NCI-H2171 (cell line): ENCODE measurements at regions not wholly inside any gene's neighbourhood (a gene's known extent, or its start where the extent isn't known, plus 50 kb on each side); places are given as distances from the start of the nearest gene placed in this dataset.

Source experiments
- DNase-seq: peaks from one replicate; lab custom pipeline; 2025; lab: John Stamatoyannopoulos, UW

DNA sequence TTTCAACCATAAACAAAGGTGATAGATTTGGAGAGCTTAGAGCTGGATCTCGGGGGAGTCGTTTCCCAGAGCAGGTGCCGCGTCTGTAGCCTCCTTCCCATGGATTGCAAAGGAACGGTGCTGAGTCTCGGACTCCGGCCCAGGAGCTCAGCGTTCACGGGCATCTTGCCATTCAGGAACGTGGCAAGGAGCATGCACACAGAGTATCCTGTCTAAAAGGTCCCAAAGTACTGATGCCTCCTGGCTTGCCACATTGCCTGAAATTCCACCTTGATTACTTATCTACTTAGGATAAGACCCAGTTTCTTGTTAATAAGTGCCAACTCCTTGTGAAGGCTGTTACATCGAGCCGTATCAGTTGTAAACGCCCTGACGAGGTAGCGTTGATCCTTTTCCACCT lies 197.8 kb upstream of the MYT1L start:
- no peak for DNase-seq

DNA sequence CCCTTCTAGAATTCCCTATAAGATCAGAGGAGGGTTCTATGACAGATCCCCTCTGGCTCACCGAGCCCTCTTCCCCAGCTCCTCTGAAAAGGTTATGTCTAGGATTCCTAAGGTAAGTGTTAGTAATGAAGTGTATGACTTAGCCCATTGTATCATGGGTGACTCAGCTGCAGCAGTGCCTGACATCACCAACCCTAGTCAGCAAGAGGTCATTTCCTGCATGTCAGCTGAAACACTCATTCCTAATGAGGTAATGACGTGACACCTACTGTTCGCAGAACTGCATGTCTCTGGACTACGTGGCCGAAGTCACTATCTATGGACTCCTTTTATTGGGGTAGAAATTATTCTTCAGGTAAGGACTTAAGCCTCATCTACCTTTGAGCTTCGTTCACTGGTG lies 196.1 kb upstream of the MYT1L start:
- DNase-seq = no peak

GRCh38 chr2:2524348-2524941 lies 193.4 kb upstream of the MYT1L start:
- no peak for DNase-seq

GRCh38 chr2:2523461-2524347 lies 192.6 kb upstream of the MYT1L start:
- DNase-seq = no peak

- DNase-seq = no peak
These were observed 189.3 kb upstream of the MYT1L start for GRCh38 chr2:2520401-2520811.

DNA sequence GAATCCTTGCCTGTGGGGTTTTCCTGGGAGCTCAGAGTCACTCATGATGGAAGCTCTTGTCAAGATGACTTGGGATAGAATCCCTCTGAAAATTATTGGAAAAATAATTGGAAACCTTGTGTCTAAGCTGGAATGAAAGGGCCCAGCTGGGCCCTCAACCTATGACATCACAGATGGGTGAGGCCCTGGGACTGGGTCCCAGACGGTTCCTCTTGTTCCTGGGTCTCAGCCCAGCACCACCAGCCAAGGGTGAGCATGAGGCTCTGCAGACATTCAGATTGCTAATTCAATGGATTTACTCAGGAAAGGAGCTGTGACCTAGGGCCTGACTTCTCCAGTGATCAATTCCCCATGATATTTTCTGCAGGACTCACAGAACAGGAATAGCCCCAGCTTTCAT lies 188.3 kb upstream of the MYT1L start:
- DNase-seq = no peak

DNA sequence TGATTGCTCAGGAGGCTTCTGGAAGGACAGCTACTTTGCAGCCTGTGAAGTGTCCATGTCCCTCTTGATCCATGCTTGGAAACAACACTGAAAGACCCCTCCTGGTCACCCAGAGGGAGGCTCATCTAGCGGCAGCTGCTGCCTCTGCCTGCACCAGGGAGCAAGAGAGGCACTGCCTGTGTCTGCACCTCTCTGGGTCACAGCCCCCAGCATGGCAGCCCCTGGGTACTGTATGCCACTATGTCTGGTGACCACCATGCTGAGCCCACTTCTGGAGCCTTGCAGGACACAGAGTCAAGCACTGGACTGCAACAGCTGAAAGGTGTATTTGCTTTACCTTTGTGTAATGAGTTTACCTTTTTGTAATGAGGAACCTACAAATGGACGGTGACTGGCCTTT lies 186.3 kb upstream of the MYT1L start:
- DNase-seq = no peak

DNA sequence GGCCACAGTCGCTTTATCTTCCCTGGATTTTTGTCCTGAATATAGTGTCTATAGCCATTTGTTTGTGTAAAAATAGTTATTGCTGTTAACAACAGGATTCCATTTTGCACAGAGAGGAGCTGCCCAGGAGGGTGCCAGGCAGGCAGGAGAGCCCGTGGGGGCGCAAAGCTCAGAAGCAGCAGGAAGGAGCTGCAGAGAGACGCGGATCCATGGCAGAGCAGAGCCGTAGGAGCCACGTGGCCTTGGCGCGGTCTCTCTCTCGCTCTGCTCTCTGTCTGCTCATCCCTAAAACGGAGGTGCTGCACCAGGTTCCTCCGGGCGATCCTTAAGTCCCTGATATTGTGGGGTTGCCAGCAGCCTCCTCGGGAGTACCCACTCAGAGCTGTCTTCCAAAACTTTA lies 185.3 kb upstream of the MYT1L start:
- no peak for DNase-seq

DNA sequence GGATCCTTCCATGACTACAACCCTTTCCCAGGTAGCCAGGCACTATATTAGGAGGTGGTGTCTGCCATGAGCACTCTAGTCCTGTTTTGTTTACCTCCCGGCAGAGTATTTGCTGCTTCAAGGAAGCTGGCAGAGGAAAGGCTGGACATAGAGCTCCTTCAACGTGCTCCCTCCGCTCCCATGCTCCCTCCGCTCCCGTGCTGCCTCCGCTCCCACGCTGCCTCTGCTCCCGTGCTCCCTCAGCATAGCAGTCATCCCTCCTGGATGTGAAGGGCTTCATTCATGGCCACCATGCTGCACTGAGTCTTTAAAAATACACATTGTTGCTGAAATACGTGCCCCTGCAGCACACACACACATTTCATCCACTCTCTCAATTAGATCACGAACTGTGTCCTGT lies 181.9 kb upstream of the MYT1L start:
- no peak for DNase-seq

GRCh38 chr2:2507417-2507997 lies 176.4 kb upstream of the MYT1L start:
- DNase-seq = no peak

- DNase-seq = no peak
These were observed 175.5 kb upstream of the MYT1L start for GRCh38 chr2:2506536-2506935.

DNA sequence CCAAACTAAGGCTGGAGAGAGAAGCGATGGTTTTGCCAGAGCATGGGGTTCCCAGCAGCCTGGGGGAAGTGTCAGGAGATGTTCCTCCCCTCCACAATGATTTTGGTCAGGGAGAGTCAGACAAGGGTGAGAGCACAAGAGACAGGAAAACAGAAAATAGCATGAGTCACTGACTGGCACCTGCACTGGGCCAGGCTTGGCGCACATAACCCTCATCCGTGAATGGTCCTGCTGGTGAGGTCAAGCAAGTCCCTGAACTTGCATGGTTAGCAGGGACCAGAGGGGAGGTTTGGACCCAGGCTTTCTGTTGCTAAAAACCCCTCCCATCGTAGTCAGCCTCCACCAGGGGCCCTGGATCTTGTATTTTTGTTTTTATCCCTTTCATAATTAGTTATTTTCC lies 174.5 kb upstream of the MYT1L start:
- DNase-seq = no peak

DNA sequence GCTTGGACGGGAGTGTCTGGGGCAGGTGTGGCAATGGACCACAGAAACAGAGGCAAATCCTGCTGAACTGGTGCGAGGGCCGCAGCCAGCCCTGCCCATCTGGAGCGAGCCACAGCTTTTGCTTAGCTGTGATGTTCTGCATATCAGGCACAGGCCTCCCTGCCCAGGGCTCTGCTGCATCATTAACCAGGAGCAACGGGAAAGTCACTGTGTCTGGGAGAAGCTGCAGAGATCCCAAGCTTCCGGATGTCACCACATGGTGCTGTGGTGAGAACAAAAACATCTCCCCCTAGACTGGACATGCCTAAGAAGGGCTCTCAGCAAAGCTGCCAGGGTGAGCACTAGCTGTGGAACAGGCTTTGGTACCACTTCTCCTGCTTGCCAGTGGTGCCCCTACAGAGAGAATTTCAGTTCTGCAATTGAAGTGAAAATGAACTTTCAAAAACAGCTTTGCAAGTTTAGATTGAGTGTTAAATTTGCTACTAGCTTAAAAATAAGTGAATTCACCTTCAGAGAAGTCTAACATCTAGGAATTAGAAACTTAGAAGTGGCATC lies 172.9 kb upstream of the MYT1L start:
- DNase-seq = no peak

DNA sequence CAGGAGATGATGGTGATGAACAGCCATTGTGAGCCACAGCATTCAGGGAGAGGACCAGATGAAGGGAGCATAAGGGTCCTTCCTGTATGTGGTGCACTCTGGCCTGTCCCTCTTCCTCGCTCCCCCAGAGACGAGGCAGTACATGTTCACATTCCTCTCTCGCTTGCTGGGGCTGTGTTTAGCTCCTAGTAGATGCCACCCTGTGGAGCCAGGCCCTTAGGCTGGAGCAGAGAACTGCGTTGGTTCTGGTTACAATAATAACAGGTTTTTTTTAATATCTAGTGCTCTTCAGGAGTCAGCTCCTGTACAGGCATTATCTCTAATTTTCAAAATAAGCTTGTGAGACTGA lies 171.1 kb upstream of the MYT1L start:
- DNase-seq = no peak

DNA sequence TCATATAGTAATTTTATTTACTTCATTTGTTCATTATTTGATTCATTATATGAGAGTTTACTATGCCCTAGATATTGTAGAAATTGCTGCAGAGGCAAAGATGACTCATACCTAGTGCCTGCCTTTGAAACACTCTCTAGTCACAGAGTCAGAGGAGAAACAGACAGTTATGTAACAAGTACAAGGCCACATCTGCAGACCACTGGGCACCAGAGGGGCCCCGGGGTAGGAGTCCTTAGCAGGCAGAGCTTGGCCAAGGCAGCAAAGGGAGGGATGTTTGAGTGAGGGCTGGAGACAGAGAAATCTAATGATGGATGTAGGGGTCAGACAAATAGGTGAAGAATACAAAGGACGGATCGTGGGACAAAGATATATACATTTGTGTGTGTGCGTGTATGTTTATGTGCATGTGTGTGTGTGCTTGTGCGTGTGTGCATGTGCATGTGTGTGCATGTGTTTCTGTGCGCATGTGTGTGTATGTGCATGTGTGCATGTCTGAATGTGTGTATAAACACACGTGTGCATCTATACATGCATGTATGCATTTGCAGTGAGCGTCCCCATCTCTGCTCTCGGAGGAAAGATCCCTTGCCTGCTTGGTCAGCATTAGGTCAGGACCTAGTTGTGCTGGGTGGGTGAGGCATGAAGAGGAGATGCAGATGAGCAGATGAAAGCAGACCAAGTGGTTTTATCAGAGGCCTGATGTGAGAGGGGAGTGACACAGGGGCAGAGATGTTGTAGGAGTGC lies 170.6 kb upstream of the MYT1L start:
- DNase-seq = no peak

DNA sequence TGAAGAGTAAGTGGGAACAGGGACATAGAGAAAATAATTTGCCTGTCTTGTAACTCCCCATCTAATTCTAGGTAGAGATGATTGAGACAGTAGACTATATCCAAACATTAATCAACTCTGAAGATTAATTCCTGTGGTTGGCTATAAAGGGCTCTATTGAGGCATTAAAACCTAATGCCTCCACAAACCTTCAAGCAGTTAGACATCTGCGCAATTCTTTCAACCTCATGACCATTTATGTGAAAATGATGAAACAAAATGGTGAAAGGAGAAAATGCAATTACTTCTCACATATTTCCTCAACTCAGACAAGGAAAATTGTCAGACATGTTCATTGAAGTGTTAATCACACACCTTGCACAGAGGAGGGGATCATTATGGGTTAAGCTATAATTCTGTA lies 164.5 kb upstream of the MYT1L start:
- DNase-seq = no peak

DNA sequence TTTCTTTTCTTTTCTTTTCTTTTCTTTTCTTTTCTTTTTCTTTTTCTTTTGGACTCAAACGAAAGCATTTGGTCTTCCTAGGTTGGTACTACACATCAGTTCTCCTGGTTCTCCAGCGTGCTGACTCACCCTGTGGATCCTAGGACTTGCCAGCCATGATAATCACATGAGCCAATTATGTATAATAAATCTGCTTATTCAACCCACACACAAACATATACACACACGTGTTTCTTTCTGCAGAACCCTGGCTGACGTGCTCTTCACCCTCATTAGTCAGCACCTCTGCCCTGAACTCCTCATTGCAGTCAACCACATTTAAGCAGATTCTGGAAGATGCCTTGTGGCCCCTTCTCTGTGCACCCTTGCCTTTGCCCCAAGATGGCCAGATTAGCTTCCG lies 162.4 kb upstream of the MYT1L start:
- DNase-seq = no peak

GRCh38 chr2:2492800-2493199 lies 161.7 kb upstream of the MYT1L start:
- no peak for DNase-seq

GRCh38 chr2:2491964-2492363 lies 160.9 kb upstream of the MYT1L start:
- no peak for DNase-seq

GRCh38 chr2:2484301-2484700 lies 153.2 kb upstream of the MYT1L start:
- DNase-seq = no peak

- DNase-seq = no peak
These were observed 151.8 kb upstream of the MYT1L start for GRCh38 chr2:2482851-2483250.

- DNase-seq = no peak
These were observed 141.8 kb upstream of the MYT1L start for GRCh38 chr2:2472881-2473280.

DNA sequence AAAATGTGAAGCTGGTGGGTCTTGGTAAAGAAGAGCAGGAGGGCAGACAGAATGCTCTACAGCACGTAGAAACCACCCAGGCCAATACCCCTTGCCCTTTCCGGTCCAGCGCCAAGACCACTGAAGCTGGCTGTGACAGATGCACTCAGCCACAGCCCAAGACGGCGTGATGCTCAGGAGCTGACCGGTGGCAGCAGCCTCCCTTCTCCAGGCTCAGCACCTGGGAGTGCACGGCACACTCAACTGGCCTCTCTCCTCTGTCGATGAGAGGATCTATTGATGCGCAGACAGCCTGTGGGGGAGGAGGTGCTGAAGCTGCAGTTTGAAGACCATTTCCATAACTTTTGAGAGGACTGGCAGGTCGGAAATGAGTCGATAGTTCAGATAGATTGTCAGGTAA lies 141.0 kb upstream of the MYT1L start:
- no peak for DNase-seq
